ENCODE measurements at regions not wholly inside any gene's neighbourhood (a gene's known extent, or its start where the extent isn't known, plus 50 kb on each side); places are given as distances from the start of the nearest gene placed in this dataset.

- Histone ChIP-seq H3K4me1 (no peaks in the 10 kb centered on the region), H3K9me3 (no peaks in the 10 kb centered on the region), H3K27ac (no peak overlapping the region), H3K36me3 (ENCODE audit: low read depth, missing control alignments) (no peaks in the 10 kb centered on the region), H3K4me3 (no peak overlapping the region), H3K27me3 (no peaks in the 10 kb centered on the region)
- DNase-seq, result no peak
- intact Hi-C loops (cut with DNase I; ENCODE audit: low total_unique reads), result no loop called here
- TF ChIP-seq CTCF (IDR thresholded peaks at IDR 0.05) (no peak), POLR2A (IDR thresholded peaks at IDR 0.05) (no peak)
- WGBS, 2 donors, result 32 to 71% methylated on average over 2 of the region's 2 CpGs
Observed at GRCh38 chr4:45043911-45044310, 317.6 kb upstream of the GNPDA2 start.

DNA sequence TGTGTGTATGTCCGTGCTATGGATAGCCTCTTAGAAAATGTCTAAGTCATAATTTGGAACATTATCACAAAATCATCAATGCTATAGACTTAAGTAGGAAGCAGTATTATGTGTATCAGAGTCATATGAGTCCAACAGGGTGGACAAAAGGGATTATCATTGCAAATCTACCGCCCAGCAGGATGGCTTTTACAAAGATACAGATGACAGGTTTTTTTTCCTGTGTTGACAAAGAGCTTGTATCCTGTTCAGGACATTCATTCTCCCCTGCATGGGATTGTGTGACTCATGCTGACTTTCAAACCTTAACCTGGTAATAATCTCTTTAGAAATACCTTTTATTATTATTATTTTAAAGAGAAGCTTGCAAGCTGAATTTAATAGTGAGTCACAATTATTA is 310.3 kb upstream of the GNPDA2 start:
- Histone ChIP-seq H3K27ac (no peak overlapping the region), H3K9me3 (no peaks in the 10 kb centered on the region), H3K4me3 (no peak overlapping the region), H3K27me3 (no peaks in the 10 kb centered on the region), H3K36me3 (ENCODE audit: low read depth, missing control alignments) (no peaks in the 10 kb centered on the region), H3K4me1 (no peaks in the 10 kb centered on the region)
- no peak for DNase-seq
- 82 to 85% methylated on average over 2 of the region's 2 CpGs for WGBS, 2 donors
- intact Hi-C loops (cut with DNase I; ENCODE audit: low total_unique reads), result no loop called here
- TF ChIP-seq POLR2A (IDR thresholded peaks at IDR 0.05) (no peak), CTCF (IDR thresholded peaks at IDR 0.05) (no peak)

DNA sequence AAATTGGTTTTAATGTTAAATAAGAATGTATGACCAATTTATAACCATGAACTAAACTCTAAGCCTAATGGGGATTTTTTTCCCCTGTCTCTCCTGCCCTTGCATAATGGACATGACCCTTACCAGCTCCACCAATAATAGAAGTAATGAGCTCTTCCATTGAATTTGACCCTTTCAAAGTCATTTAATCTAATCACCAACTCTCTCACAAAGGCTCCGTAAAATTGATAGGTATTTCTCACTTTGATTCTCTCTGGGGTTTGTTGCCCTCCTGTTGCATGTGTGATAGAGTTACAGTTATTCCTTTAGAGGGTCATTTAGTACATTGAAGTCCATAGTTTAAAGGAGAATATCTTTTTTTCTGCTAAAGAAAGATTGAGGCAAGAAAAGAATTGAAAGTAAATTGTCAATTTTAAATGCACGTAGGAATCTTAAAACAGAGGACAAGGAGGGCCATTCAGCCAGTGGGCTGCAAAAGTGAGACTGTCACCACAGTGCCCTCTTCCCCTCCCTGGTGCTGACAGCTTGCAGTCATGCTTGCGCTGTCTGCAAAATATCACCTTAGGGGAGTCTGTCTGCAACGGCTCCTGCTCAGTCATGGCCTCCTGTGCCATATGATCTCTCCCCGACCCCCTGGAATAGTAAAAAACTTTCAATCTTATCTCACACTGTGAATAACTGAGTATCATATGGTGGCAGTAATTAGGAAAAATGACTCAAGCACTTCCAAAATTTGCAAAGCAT is 307.5 kb upstream of the GNPDA2 start:
- no peak for DNase-seq
- no peaks in the 10 kb centered on the region for H3K4me1 ChIP-seq
- intact Hi-C loops (cut with DNase I; ENCODE audit: low total_unique reads), result no loop called here

GRCh38 chr4:45030059-45030458 is 303.7 kb upstream of the GNPDA2 start:
- intact Hi-C loops (cut with DNase I; ENCODE audit: low total_unique reads), result no loop called here
- no peaks in the 10 kb centered on the region for H3K4me1 ChIP-seq
- H3K36me3 ChIP-seq (ENCODE audit: low read depth, missing control alignments), result no peaks in the 10 kb centered on the region
- H3K4me3 ChIP-seq, result no peak overlapping the region
- TF ChIP-seq CTCF (IDR thresholded peaks at IDR 0.05) (no peak), POLR2A (IDR thresholded peaks at IDR 0.05) (no peak)
- H3K27ac ChIP-seq, result no peak overlapping the region
- no peaks in the 10 kb centered on the region for H3K27me3 ChIP-seq
- WGBS, 2 donors, result 91 to 92% methylated on average over 1 of the region's 1 CpG
- no peak for DNase-seq
- no peaks in the 10 kb centered on the region for H3K9me3 ChIP-seq

More for the DNA sequence above, 307.5 kb upstream of the GNPDA2 start:
- H3K27me3 ChIP-seq, result no peaks in the 10 kb centered on the region
- no peaks in the 10 kb centered on the region for H3K9me3 ChIP-seq
- TF ChIP-seq POLR2A (IDR thresholded peaks at IDR 0.05) (no peak), CTCF (IDR thresholded peaks at IDR 0.05) (no peak)
- 32 to 33% methylated on average over 5 of the region's 5 CpGs for WGBS, 2 donors
- no peak overlapping the region for H3K27ac ChIP-seq
- no peaks in the 10 kb centered on the region for H3K36me3 ChIP-seq (ENCODE audit: low read depth, missing control alignments)
- no peak overlapping the region for H3K4me3 ChIP-seq

DNA sequence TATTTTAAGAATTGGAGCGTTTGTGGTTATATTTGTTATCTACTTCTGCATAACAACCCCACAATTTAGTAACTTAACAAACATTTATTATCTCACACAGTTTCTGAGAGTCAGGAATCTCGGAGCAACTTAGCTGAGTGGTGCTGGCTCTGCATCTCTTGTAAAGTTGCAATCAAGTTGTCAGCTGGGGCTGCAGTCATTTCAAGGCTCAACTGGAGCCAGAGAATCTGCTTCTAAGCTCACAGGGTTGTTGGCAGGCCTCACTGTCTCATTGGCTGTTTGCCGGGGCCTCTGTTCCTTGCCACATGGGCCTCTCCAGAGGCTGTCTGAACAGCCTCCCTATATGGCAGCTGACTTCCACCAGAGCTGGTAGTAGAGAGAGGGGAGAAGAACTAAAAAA is 281.2 kb upstream of the GNPDA2 start:
- DNase-seq, result no peak
- no peaks in the 10 kb centered on the region for H3K4me1 ChIP-seq
- no peak overlapping the region for H3K4me3 ChIP-seq
- TF ChIP-seq CTCF (IDR thresholded peaks at IDR 0.05) (no peak), POLR2A (IDR thresholded peaks at IDR 0.05) (no peak)
- no peaks in the 10 kb centered on the region for H3K27me3 ChIP-seq
- intact Hi-C loops (cut with DNase I; ENCODE audit: low total_unique reads), result no loop called here
- no peak overlapping the region for H3K27ac ChIP-seq
- H3K36me3 ChIP-seq (ENCODE audit: low read depth, missing control alignments), result no peaks in the 10 kb centered on the region
- no peaks in the 10 kb centered on the region for H3K9me3 ChIP-seq
- 52 to 53% methylated on average over 3 of the region's 3 CpGs for WGBS, 2 donors
